HG03520 (cell line): ENCODE measurements at regions not wholly inside any gene's neighbourhood (a gene's known extent, or its start where the extent isn't known, plus 50 kb on each side); places are given as distances from the start of the nearest gene placed in this dataset.

Experiments
- ATAC-seq: cut with Tn5 transposase; IDR thresholded peaks from one replicate; pipeline ENCODE4 v1.9.1; 2021; ENCODE audit warnings: mild to moderate bottlenecking, moderate library complexity; ENCODE audit not compliant: unreplicated experiment

GRCh38 chr2:177143444-177143843 is 69.2 kb upstream of the HNRNPA3 start:
- ATAC-seq = no peak

GRCh38 chr2:177147093-177147694 is 65.4 kb upstream of the HNRNPA3 start:
- ATAC-seq = no peak

GRCh38 chr2:177147834-177148445 is 64.7 kb upstream of the HNRNPA3 start:
- no peak for ATAC-seq

GRCh38 chr2:177148477-177149154 is 64.0 kb upstream of the HNRNPA3 start:
- ATAC-seq = peak; percentile 81

GRCh38 chr2:177149155-177149503 is 63.5 kb upstream of the HNRNPA3 start:
- no peak for ATAC-seq

- no peak for ATAC-seq
Measured at GRCh38 chr2:177153805-177154204, 58.8 kb upstream of the HNRNPA3 start.

GRCh38 chr2:177154809-177155208 is 57.8 kb upstream of the HNRNPA3 start:
- no peak for ATAC-seq

- ATAC-seq = no peak
Measured at GRCh38 chr2:177155631-177156030, 57.0 kb upstream of the HNRNPA3 start.

GRCh38 chr2:177161741-177162460 is 50.7 kb upstream of the HNRNPA3 start:
- no peak for ATAC-seq
